GM23338 (cell line): ENCODE measurements at regions not wholly inside any gene's neighbourhood (a gene's known extent, or its start where the extent isn't known, plus 50 kb on each side); places are given as distances from the start of the nearest gene placed in this dataset.

Source experiments
- ATAC-seq: fragments of 200-7000 bp; cut with Tn5 transposase; 3 replicates; pipeline ENCODE4 v1.9.1; 2020
- DNase-seq: peaks from one replicate; pipeline ENCODE4 v3.0.0-alpha.2; 2015; ENCODE audit warnings: low spot score
- H2AFZ ChIP-seq: fragments of 200-600 bp; sonication (generic); 2 replicates; pipeline ENCODE4 v1.8.0; 2016; ENCODE audit warnings: antibody characterized with exemption, mild to moderate bottlenecking, moderate library complexity
- H3F3A ChIP-seq: fragments of 200-600 bp; sonication (generic); replicated peaks from 2 replicates; pipeline ENCODE4 v1.8.0; 2017; ENCODE audit warnings: antibody characterized with exemption, mixed run types, low read depth
- H3K27ac ChIP-seq: fragments of 200-600 bp; sonication (generic); 2 replicates; pipeline ENCODE4 v1.6.1; 2016; ENCODE audit warnings: low read depth
- H3K27me3 ChIP-seq: fragments of 200-600 bp; sonication (generic); 2 replicates; pipeline ENCODE4 v1.8.0; 2016; ENCODE audit warnings: mild to moderate bottlenecking, mixed run types, moderate library complexity; ENCODE audit not compliant: insufficient read depth
- H3K36me3 ChIP-seq: fragments of 200-600 bp; sonication (generic); 2 replicates; pipeline ENCODE4 v1.8.0; 2016; ENCODE audit warnings: mild to moderate bottlenecking; ENCODE audit not compliant: insufficient read depth
- H3K4me1 ChIP-seq: fragments of 200-600 bp; sonication (generic); 2 replicates; pipeline ENCODE4 v1.8.0; 2016; ENCODE audit warnings: mild to moderate bottlenecking, moderate library complexity; ENCODE audit not compliant: insufficient read depth
- H3K4me2 ChIP-seq: fragments of 200-600 bp; sonication (generic); 2 replicates; pipeline ENCODE4 v1.7.1; 2017; ENCODE audit warnings: mixed run types
- H3K4me3 ChIP-seq: fragments of 200-600 bp; sonication (generic); 2 replicates; pipeline ENCODE4 v1.6.1; 2016; ENCODE audit warnings: mixed run types
- H3K79me2 ChIP-seq: fragments of 200-600 bp; sonication (generic); replicated peaks from 2 replicates; pipeline ENCODE4 v1.8.0; 2017; ENCODE audit warnings: mild to moderate bottlenecking; ENCODE audit not compliant: insufficient read depth
- H3K9me2 ChIP-seq: fragments of 200-600 bp; sonication (generic); 2 replicates; pipeline ENCODE4 v1.8.0; 2017; ENCODE audit not compliant: insufficient read depth
- H4K20me1 ChIP-seq: fragments of 200-600 bp; sonication (generic); replicated peaks from 2 replicates; pipeline ENCODE4 v1.8.0; 2017; ENCODE audit warnings: mild to moderate bottlenecking; ENCODE audit not compliant: insufficient read depth
- H3K27ac Mint-ChIP-seq: 2 replicates; pipeline ENCODE4 v1.8.0; 2020; ENCODE audit warnings: inconsistent platforms, mild to moderate bottlenecking, moderate library complexity, mixed read lengths
- H3K27me3 Mint-ChIP-seq: 3 replicates; pipeline ENCODE4 v1.8.0; 2022; ENCODE audit warnings: low read depth, mild to moderate bottlenecking, moderate library complexity, mixed read lengths, inconsistent platforms; ENCODE audit not compliant: insufficient read depth, poor library complexity
- H3K36me3 Mint-ChIP-seq: 3 replicates; pipeline ENCODE4 v1.8.0; 2021; ENCODE audit warnings: low read depth, mild to moderate bottlenecking, inconsistent platforms, moderate library complexity, mixed read lengths
- H3K4me1 Mint-ChIP-seq: 3 replicates; pipeline ENCODE4 v1.8.0; 2020; ENCODE audit warnings: mild to moderate bottlenecking, inconsistent platforms, mixed read lengths
- H3K4me3 Mint-ChIP-seq: 3 replicates; pipeline ENCODE4 v1.8.0; 2021; ENCODE audit warnings: moderate library complexity, mild to moderate bottlenecking, inconsistent platforms, mixed read lengths
- H3K9me3 Mint-ChIP-seq: 3 replicates; pipeline ENCODE4 v1.8.0; 2020; ENCODE audit warnings: moderate library complexity, mild to moderate bottlenecking, inconsistent platforms, mixed read lengths
- EZH2phosphoT487 ChIP-seq: fragments of 200-600 bp; sonication (generic); IDR thresholded peaks from one replicate; pipeline ENCODE4 v1.8.1; 2018; ENCODE audit warnings: antibody characterized with exemption; ENCODE audit not compliant: unreplicated experiment
- POLR2AphosphoS5 ChIP-seq: IDR thresholded peaks from 2 replicates; pipeline ENCODE4 v1.6.1; 2016; ENCODE audit warnings: antibody characterized with exemption, low read depth
- ZNF114 ChIP-seq: fragments of 250-450 bp; sonication (Bioruptor Pico); IDR thresholded peaks from 2 replicates; pipeline ENCODE4 v1.5.0; 2020; ENCODE audit warnings: mild to moderate bottlenecking, moderate library complexity
- ZNF331 ChIP-seq: fragments of 250-450 bp; sonication (Bioruptor Pico); IDR thresholded peaks from 2 replicates; pipeline ENCODE4 v1.5.0; 2020; ENCODE audit warnings: low read depth, mild to moderate bottlenecking, moderate library complexity
- ZNF462 ChIP-seq: fragments of 250-450 bp; sonication (Bioruptor Pico); IDR thresholded peaks from 2 replicates; pipeline ENCODE4 v1.5.0; 2020; ENCODE audit warnings: mild to moderate bottlenecking, moderate library complexity
- TF ChIP-seq, protein P1 (sequence below), 2 experiments: fragments of 200-600 bp in 1 of 2; sonication (generic) in 1 of 2; conservative IDR thresholded peaks; 2 replicates each; pipeline versions ENCODE4 v1.5.1 to v1.6.1; 2016 to 2017; ENCODE audit warnings: antibody characterized with exemption in 2 of 2, low read depth in 2 of 2, mild to moderate bottlenecking in 2 of 2, moderate library complexity in 1 of 2

- H3K36me3 ChIP-seq = no peaks in the 10 kb centered on the region
- DNase-seq (no peak), ATAC-seq (no peak)
- no peaks in the 10 kb centered on the region; the same call in 2 of the 3 replicates for H3K36me3 Mint-ChIP-seq
- no peak overlapping the region for H3K4me3 ChIP-seq
- H2AFZ ChIP-seq = no peak overlapping the region
- H3K27ac ChIP-seq = no peak overlapping the region
- no peak overlapping the region for H3K27ac Mint-ChIP-seq
- no peaks in the 10 kb centered on the region for H3K4me1 Mint-ChIP-seq
- no peaks in the 10 kb centered on the region for H4K20me1 ChIP-seq
- no peaks in the 10 kb centered on the region for H3K79me2 ChIP-seq
- H3K27me3 ChIP-seq = no peaks in the 10 kb centered on the region
- H3K27me3 Mint-ChIP-seq = no peaks in the 10 kb centered on the region
- H3K9me3 Mint-ChIP-seq = no peaks in the 10 kb centered on the region
- no peaks in the 10 kb centered on the region for H3K4me1 ChIP-seq
- no peak overlapping the region for H3K4me3 Mint-ChIP-seq
- H3K4me2 ChIP-seq = no peak overlapping the region
- TF ChIP-seq ZNF331 (CRISPR knock-in tag) (no peak), ZNF462 (CRISPR knock-in tag) (no peak), POLR2AphosphoS5 (no peak), EZH2phosphoT487 (no peak), ZNF114 (CRISPR knock-in tag) (no peak)
- TF ChIP-seq, protein P1, sequence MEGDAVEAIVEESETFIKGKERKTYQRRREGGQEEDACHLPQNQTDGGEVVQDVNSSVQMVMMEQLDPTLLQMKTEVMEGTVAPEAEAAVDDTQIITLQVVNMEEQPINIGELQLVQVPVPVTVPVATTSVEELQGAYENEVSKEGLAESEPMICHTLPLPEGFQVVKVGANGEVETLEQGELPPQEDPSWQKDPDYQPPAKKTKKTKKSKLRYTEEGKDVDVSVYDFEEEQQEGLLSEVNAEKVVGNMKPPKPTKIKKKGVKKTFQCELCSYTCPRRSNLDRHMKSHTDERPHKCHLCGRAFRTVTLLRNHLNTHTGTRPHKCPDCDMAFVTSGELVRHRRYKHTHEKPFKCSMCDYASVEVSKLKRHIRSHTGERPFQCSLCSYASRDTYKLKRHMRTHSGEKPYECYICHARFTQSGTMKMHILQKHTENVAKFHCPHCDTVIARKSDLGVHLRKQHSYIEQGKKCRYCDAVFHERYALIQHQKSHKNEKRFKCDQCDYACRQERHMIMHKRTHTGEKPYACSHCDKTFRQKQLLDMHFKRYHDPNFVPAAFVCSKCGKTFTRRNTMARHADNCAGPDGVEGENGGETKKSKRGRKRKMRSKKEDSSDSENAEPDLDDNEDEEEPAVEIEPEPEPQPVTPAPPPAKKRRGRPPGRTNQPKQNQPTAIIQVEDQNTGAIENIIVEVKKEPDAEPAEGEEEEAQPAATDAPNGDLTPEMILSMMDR (conservative IDR thresholded peaks at IDR 0.05; ENCODE audit: low read depth in 2 of 2) = no peak
- peaks cover 4% of the 10 kb centered on the region; the same call in 1 of the 2 replicates for H3K9me2 ChIP-seq
- H3F3A ChIP-seq = no peaks in the 10 kb centered on the region
These were observed 805.7 kb downstream of the SLC4A3 start for GRCh38 chr2:220433131-220433530.
